Testis (tissue), 2 donors: ENCODE measurements at regions not wholly inside any gene's neighbourhood (a gene's known extent, or its start where the extent isn't known, plus 50 kb on each side); places are given as distances from the start of the nearest gene placed in this dataset.

Experiments used
- DNase-seq: peaks from one replicate; pipeline ENCODE4 v3.0.0-alpha.2; 2019
- H3K27ac ChIP-seq, 2 donors: fragments of 200-600 bp; sonication (generic); one replicate each; pipeline ENCODE4 v1.5.1; 2019
- H3K27me3 ChIP-seq: fragments of 200-600 bp; sonication (generic); one replicate; pipeline ENCODE4 v1.5.1; 2019
- H3K36me3 ChIP-seq: fragments of 200-600 bp; sonication (generic); one replicate; pipeline ENCODE4 v1.5.1; 2017; ENCODE audit warnings: low read depth; ENCODE audit errors: missing control alignments
- H3K4me1 ChIP-seq: fragments of 200-600 bp; sonication (generic); one replicate; pipeline ENCODE4 v1.5.1; 2019
- H3K4me3 ChIP-seq, 2 donors: fragments of 200-600 bp; sonication (generic); one replicate each; pipeline ENCODE4 v1.5.1; 2017 to 2019
- H3K9me3 ChIP-seq: fragments of 200-600 bp; sonication (generic); one replicate; pipeline ENCODE4 v1.5.1; 2017
- CTCF ChIP-seq, 3 experiments: fragments of 450-650 bp in 2 of 3; fragments of 200-600 bp in 1 of 3; sonication (generic) in 1 of 3; IDR thresholded peaks; one replicate each; pipeline ENCODE4 v1.5.1; 2016 to 2019; ENCODE audit warnings: antibody characterized with exemption in 3 of 3, mild to moderate bottlenecking in 2 of 3, moderate library complexity in 1 of 3
- POLR2A ChIP-seq: fragments of 450-650 bp; IDR thresholded peaks from one replicate; pipeline ENCODE4 v1.6.1; 2017; ENCODE audit warnings: antibody characterized with exemption, mild to moderate bottlenecking, moderate library complexity
- WGBS, 2 donors: methylation state at CpG; one replicate each; pipeline ENCODE4 v1.1.5; 2018; 5-methylcytosine and 5-hydroxymethylcytosine counted together
- intact Hi-C: fragments of 100-400 bp; cut with DNase I; formaldehyde crosslinking; loops from one replicate; pipeline ENCODE4 v1.15.1; 2023; ENCODE audit warnings: low total_unique reads

- no peak for TF ChIP-seq CTCF (IDR thresholded peaks at IDR 0.05)
- TF ChIP-seq POLR2A: no peak
- Histone ChIP-seq H3K27me3 (no peaks in the 10 kb centered on the region), H3K27ac (no peak overlapping the region), H3K4me3 (no peak overlapping the region), H3K9me3 (no peaks in the 10 kb centered on the region), H3K4me1 (no peaks in the 10 kb centered on the region), H3K36me3 (no peaks in the 10 kb centered on the region)
- 91 to 100% methylated on average over 1 of the region's 1 CpG for WGBS, 2 donors
- intact Hi-C loops: no loop called here
- DNase-seq: no peak
Measured at GRCh38 chr3:28980131-28980530, 300.7 kb upstream of the RBMS3 start.

- intact Hi-C loops: no loop called here
- no peak overlapping the region for H3K27ac ChIP-seq
- no peaks in the 10 kb centered on the region for H3K27me3 ChIP-seq
- H3K4me1 ChIP-seq: no peaks in the 10 kb centered on the region
- H3K9me3 ChIP-seq: no peaks in the 10 kb centered on the region
- H3K36me3 ChIP-seq: no peaks in the 10 kb centered on the region
- H3K4me3 ChIP-seq: no peak overlapping the region
- DNase-seq: no peak
- TF ChIP-seq CTCF (IDR thresholded peaks at IDR 0.05): no peak
Measured at GRCh38 chr3:28980631-28981030, 300.2 kb upstream of the RBMS3 start.

- no peak for TF ChIP-seq CTCF (IDR thresholded peaks at IDR 0.05)
- no peak for TF ChIP-seq POLR2A
- Histone ChIP-seq H3K9me3 (no peaks in the 10 kb centered on the region), H3K4me3 (no peak overlapping the region), H3K36me3 (no peaks in the 10 kb centered on the region), H3K27ac (no peak overlapping the region), H3K27me3 (no peaks in the 10 kb centered on the region), H3K4me1 (no peaks in the 10 kb centered on the region)
- intact Hi-C loops: no loop called here
- WGBS, 2 donors: 90 to 96% methylated on average over 2 of the region's 2 CpGs
- no peak for DNase-seq
Measured at GRCh38 chr3:28982906-28983305, 298.0 kb upstream of the RBMS3 start.

GRCh38 chr3:28986922-28987321 is 293.9 kb upstream of the RBMS3 start:
- no peak for DNase-seq
- Histone ChIP-seq H3K4me1 (no peaks in the 10 kb centered on the region), H3K36me3 (no peaks in the 10 kb centered on the region), H3K27me3 (no peaks in the 10 kb centered on the region), H3K9me3 (no peaks in the 10 kb centered on the region), H3K27ac (no peak overlapping the region), H3K4me3 (no peak overlapping the region)
- intact Hi-C loops: no loop called here
- TF ChIP-seq POLR2A (no peak), CTCF (IDR thresholded peaks at IDR 0.05) (no peak)

GRCh38 chr3:28989646-28990089 is 291.2 kb upstream of the RBMS3 start:
- no peak overlapping the region for H3K4me3 ChIP-seq
- no peak overlapping the region for H3K27ac ChIP-seq
- 68 to 76% methylated on average over 2 of the region's 2 CpGs for WGBS, 2 donors
- no peaks in the 10 kb centered on the region for H3K4me1 ChIP-seq
- no peaks in the 10 kb centered on the region for H3K27me3 ChIP-seq
- no peaks in the 10 kb centered on the region for H3K36me3 ChIP-seq
- H3K9me3 ChIP-seq: no peaks in the 10 kb centered on the region
- no peak for DNase-seq
- TF ChIP-seq POLR2A (no peak), CTCF (IDR thresholded peaks at IDR 0.05) (no peak)
- intact Hi-C loops: no loop called here
